MM.1S (cell line): ENCODE measurements at regions not wholly inside any gene's neighbourhood (a gene's known extent, or its start where the extent isn't known, plus 50 kb on each side); places are given as distances from the start of the nearest gene placed in this dataset.

Source experiments
- EZH2 ChIP-seq: fragments of 300-600 bp; sonication (generic); optimal IDR thresholded peaks from 2 replicates; pipeline ENCODE3; 2017; ENCODE audit warnings: low read depth, mild to moderate bottlenecking, antibody characterized with exemption, low read length, mixed read lengths
- EZH2phosphoT487 ChIP-seq: fragments of 300-600 bp; sonication (generic); IDR thresholded peaks from 2 replicates; pipeline ENCODE4 v1.6.1; 2018; ENCODE audit warnings: antibody characterized with exemption, low read length

DNA sequence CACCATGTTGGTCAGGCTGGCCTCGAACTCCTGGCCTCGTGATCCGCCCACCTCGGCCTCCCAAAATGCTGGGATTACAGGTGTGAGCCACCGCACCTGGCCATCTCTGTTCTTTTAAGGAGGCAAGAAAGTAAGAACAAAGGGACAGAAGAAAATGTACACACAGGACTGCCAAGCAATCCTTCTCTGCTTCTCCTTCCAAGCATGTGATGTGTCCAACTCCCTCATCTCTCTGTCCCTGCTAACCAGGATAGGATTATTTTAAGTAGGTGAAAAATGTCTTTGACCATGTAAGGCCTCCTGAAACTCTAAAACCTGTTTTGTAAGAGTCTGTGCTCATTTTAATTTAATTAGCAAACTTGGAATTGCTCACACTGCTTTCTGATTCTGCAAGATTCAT, 89.3 kb upstream of the ATL2 start:
- TF ChIP-seq EZH2phosphoT487 = no peak
- no peak for TF ChIP-seq EZH2
